IMR-90 (cell line): ENCODE measurements at regions not wholly inside any gene's neighbourhood (a gene's known extent, or its start where the extent isn't known, plus 50 kb on each side); places are given as distances from the start of the nearest gene placed in this dataset.

ENCODE experiments used
- ATAC-seq: fragments of 200-7000 bp; cut with Tn5 transposase; 2 replicates; pipeline ENCODE4 v1.9.1; 2020; ENCODE audit warnings: low read depth, mild to moderate bottlenecking, moderate library complexity
- BruUV-seq: library from RNA; stranded (reverse); fragments of 400-500 nt; replicated peaks from 2 replicates; lab custom pipeline; 2021; lab: Mats Ljungman, UMichigan
- CTCF ChIA-PET: fragments of 300-600 bp; formaldehyde crosslinking; extraction: SDS; loops from one replicate; lab custom pipeline; 2021; ENCODE audit warnings: antibody characterized with exemption; lab: Yijun Ruan, JAX
- POLR2A ChIA-PET: fragments of 300-600 bp; sonication (Branson Sonifier 250); formaldehyde crosslinking; loops from one replicate; lab custom pipeline; 2022; ENCODE audit warnings: antibody characterized with exemption; ENCODE audit not compliant: unreplicated experiment; lab: Charles Lee
- DNase-seq: peaks from one replicate; pipeline ENCODE4 v3.0.0; 2013
- H2AFZ ChIP-seq: replicated peaks from 2 replicates; pipeline ENCODE3; 2013; ENCODE audit warnings: low read length, mild to moderate bottlenecking; ENCODE audit not compliant: poor library complexity
- H2AK5ac ChIP-seq: 2 replicates; pipeline ENCODE4 v1.6.1; 2013; ENCODE audit warnings: low read depth, low read length, inconsistent platforms
- H2AK9ac ChIP-seq: replicated peaks from 2 replicates; pipeline ENCODE3; 2013; ENCODE audit warnings: mild to moderate bottlenecking, low read depth, low read length, moderate library complexity; ENCODE audit not compliant: poor library complexity
- H2BK120ac ChIP-seq: 2 replicates; pipeline ENCODE4 v1.6.1; 2013; ENCODE audit warnings: low read depth, low read length, inconsistent platforms
- H2BK15ac ChIP-seq: 3 replicates; pipeline ENCODE4 v1.6.1; 2013; ENCODE audit warnings: low read depth, low read length, inconsistent platforms
- H2BK20ac ChIP-seq: 2 replicates; pipeline ENCODE4 v1.6.1; 2013; ENCODE audit warnings: low read depth, mild to moderate bottlenecking, inconsistent platforms, low read length, moderate library complexity
- H2BK5ac ChIP-seq: 2 replicates; pipeline ENCODE4 v1.6.1; 2013; ENCODE audit warnings: mild to moderate bottlenecking, low read depth, low read length, inconsistent platforms; ENCODE audit not compliant: poor library complexity, severe bottlenecking
- H3K14ac ChIP-seq: replicated peaks from 2 replicates; pipeline ENCODE4 v1.6.1; 2013; ENCODE audit warnings: low read depth, low read length, inconsistent platforms
- H3K18ac ChIP-seq: 2 replicates; pipeline ENCODE4 v1.6.1; 2013; ENCODE audit warnings: low read depth, low read length, control low read depth
- H3K23ac ChIP-seq: 2 replicates; pipeline ENCODE4 v1.6.1; 2013; ENCODE audit warnings: low read depth, low read length, inconsistent platforms
- H3K27ac ChIP-seq: 2 replicates; pipeline ENCODE4 v1.5.1; 2013; ENCODE audit warnings: mild to moderate bottlenecking, control low read depth, low read length; ENCODE audit not compliant: insufficient read depth
- H3K27me3 ChIP-seq: 2 replicates; pipeline ENCODE4 v1.6.1; 2013; ENCODE audit warnings: low read length; ENCODE audit not compliant: control insufficient read depth, insufficient read depth
- H3K36me3 ChIP-seq: 2 replicates; pipeline ENCODE4 v1.6.1; 2013; ENCODE audit warnings: low read length, mixed read lengths; ENCODE audit not compliant: control insufficient read depth, insufficient read depth
- H3K4ac ChIP-seq: 2 replicates; pipeline ENCODE4 v1.6.1; 2013; ENCODE audit warnings: low read depth, low read length, inconsistent platforms
- H3K4me1 ChIP-seq: 2 replicates; pipeline ENCODE4 v1.6.1; 2013; ENCODE audit warnings: low read length, mixed read lengths; ENCODE audit not compliant: control insufficient read depth, insufficient read depth
- H3K4me2 ChIP-seq: 2 replicates; pipeline ENCODE4 v1.6.1; 2013; ENCODE audit warnings: low read depth, mild to moderate bottlenecking, control low read depth, low read length, moderate library complexity
- H3K4me3 ChIP-seq: 2 replicates; pipeline ENCODE4 v1.5.1; 2013; ENCODE audit warnings: low read depth, mild to moderate bottlenecking, control low read depth, low read length, moderate library complexity; ENCODE audit not compliant: insufficient read depth
- H3K56ac ChIP-seq: 2 replicates; pipeline ENCODE4 v1.6.1; 2013; ENCODE audit warnings: low read length, inconsistent platforms; ENCODE audit not compliant: insufficient read depth; ENCODE audit errors: extremely low read depth
- H3K79me1 ChIP-seq, 2 experiments: 2 replicates each; pipeline ENCODE4 v1.6.1; 2013; ENCODE audit warnings: low read length in 2 of 2, inconsistent platforms in 1 of 2, low read depth in 1 of 2
- H3K9ac ChIP-seq: 2 replicates; pipeline ENCODE4 v1.6.1; 2013; ENCODE audit warnings: low read depth, low read length, control low read depth
- H3K9me1 ChIP-seq: 2 replicates; pipeline ENCODE4 v1.6.1; 2013; ENCODE audit warnings: low read length, inconsistent platforms; ENCODE audit not compliant: insufficient read depth
- H3K9me3 ChIP-seq: 2 replicates; pipeline ENCODE4 v1.6.1; 2013; ENCODE audit warnings: low read length; ENCODE audit not compliant: control insufficient read depth, insufficient read depth
- H4K20me1 ChIP-seq: 2 replicates; pipeline ENCODE4 v1.6.1; 2013; ENCODE audit warnings: low read length, inconsistent platforms; ENCODE audit not compliant: insufficient read depth
- H4K5ac ChIP-seq: 2 replicates; pipeline ENCODE4 v1.6.1; 2013; ENCODE audit warnings: mild to moderate bottlenecking, low read depth, low read length, control low read depth
- H4K8ac ChIP-seq, 2 experiments: 2 replicates each; pipeline ENCODE4 v1.6.1; 2013; ENCODE audit warnings: low read depth in 2 of 2, low read length in 2 of 2, control low read depth in 1 of 2, inconsistent platforms in 1 of 2
- H4K91ac ChIP-seq: 2 replicates; pipeline ENCODE4 v1.6.1; 2013; ENCODE audit warnings: low read depth, low read length, inconsistent platforms; ENCODE audit not compliant: insufficient read depth
- CHD1 ChIP-seq: IDR thresholded peaks from 2 replicates; pipeline ENCODE4 v1.6.1; 2012; ENCODE audit warnings: low read depth, low read length, improper control_type of control experiment
- WGBS, 2 experiments: methylation state at CpG; one replicate each; pipeline versions ENCODE4 v1.1.5 to v1.1.7; 2013; ENCODE audit warnings: missing lambda C conversion rate in 2 of 2; ENCODE audit not compliant: insufficient read length in 1 of 2; ENCODE audit errors: extremely low coverage in 2 of 2; 5-methylcytosine and 5-hydroxymethylcytosine counted together
- dilution Hi-C: fragments of 300-500 bp; cut with HindIII; formaldehyde crosslinking; loops from one replicate; pipeline ENCODE4 v1.14.3; 2018; ENCODE audit warnings: low sequenced_read_pairs; ENCODE audit not compliant: unreplicated experiment
- in situ Hi-C: fragments of 300-500 bp; cut with MboI; formaldehyde crosslinking; loops from 3 replicates; pipeline ENCODE4 v1.14.3; 2019; ENCODE audit warnings: low sequenced_read_pairs, inconsistent platforms, mixed read lengths
- intact Hi-C: fragments of 100-400 bp; cut with micrococcal nuclease; formaldehyde crosslinking; loops from 2 replicates; pipeline ENCODE4 v1.10.0; 2022

- 0 out of 2 replicates have a peak overlapping the region, but pooled peaks have one; percentile 5 for H2AK5ac ChIP-seq
- intact Hi-C loops (no loop called here), in situ Hi-C loops (no loop called here), dilution Hi-C loops (no loop called here)
- peaks cover 2% of the 10 kb centered on the region; the same call in 1 of the 2 replicates for H3K9me3 ChIP-seq
- H3K4me1 ChIP-seq, result peaks cover 22% of the 10 kb centered on the region
- DNase-seq (no peak), ATAC-seq (no peak)
- H3K14ac ChIP-seq, result no peak overlapping the region
- H2BK20ac ChIP-seq, result no peak overlapping the region
- BruUV-seq, result no TSS peak
- TF ChIP-seq CHD1, result no peak
- no peak overlapping the region for H2AFZ ChIP-seq
- H3K27me3 ChIP-seq, result no peaks in the 10 kb centered on the region
- no peak overlapping the region for H3K4me2 ChIP-seq
- H3K4me3 ChIP-seq, result no peak overlapping the region
- no peak overlapping the region for H4K8ac ChIP-seq
- POLR2A ChIA-PET, result no interaction called here
- no peak overlapping the region for H2BK15ac ChIP-seq
- H3K9me1 ChIP-seq, result peaks cover 6% of the 10 kb centered on the region
- H4K91ac ChIP-seq, result no peak overlapping the region
- H2BK5ac ChIP-seq, result no peak overlapping the region
- no peaks in the 10 kb centered on the region for H3K79me1 ChIP-seq
- H3K36me3 ChIP-seq, result no peaks in the 10 kb centered on the region
- H3K56ac ChIP-seq, result no peak overlapping the region
- no peak overlapping the region for H2BK120ac ChIP-seq
- no peak overlapping the region for H4K5ac ChIP-seq
- H3K9ac ChIP-seq, result no peak overlapping the region
- H3K23ac ChIP-seq, result no peak overlapping the region
- CTCF ChIA-PET, result interaction anchor here (1.0 kb wide), 1 partner anchor 9 kb away, joined by 3 read pairs; no protein-coding TSS in a partner anchor
- 95% methylated on average over 2 of the region's 3 CpGs; no CpG with 5 or more reads in 1 of the 2 experiments for WGBS, 2 experiments
- no peak overlapping the region for H3K18ac ChIP-seq
- H4K20me1 ChIP-seq, result no peaks in the 10 kb centered on the region
- no peak overlapping the region for H3K4ac ChIP-seq
- H3K27ac ChIP-seq, result no peak overlapping the region
- H2AK9ac ChIP-seq, result no peak overlapping the region
These were observed 136.8 kb upstream of the PKDCC start for GRCh38 chr2:41911033-41911432.
